ENCODE measurements at regions not wholly inside any gene's neighbourhood (a gene's known extent, or its start where the extent isn't known, plus 50 kb on each side); places are given as distances from the start of the nearest gene placed in this dataset.

DNA sequence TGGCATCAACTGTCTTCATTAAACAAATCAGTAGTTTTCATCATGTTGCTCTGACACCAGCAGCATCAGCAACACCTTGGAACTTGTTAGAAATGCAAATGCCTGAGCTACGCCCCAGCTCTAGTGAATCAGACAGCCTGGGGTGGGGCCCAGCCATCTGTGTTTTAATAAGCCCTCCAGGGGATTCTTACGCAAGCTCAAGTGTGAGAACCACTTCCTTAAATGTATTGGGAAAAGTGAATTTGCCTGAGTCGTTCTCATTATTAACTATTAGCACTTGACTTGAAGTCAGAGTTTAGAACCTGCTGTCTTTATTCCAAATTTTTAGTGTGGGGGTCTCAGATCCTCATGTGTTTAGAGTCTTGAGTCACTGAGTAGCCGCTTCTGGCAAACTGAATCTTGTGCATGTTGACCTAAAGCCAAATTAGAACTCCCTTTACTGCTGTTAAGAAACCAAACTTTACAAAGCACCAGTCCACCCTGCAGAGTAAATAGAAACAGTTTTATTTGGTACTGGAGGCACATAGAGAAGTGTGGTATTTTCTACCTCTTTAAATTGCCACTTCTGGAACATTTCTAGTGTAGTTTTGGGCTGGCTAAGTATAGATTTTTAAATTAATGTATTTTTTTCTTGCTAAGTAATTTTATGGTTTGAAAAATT lies 137.4 kb upstream of the COX10 start:
- DNase-seq (ENCODE audit: low spot score): no peak

DNA sequence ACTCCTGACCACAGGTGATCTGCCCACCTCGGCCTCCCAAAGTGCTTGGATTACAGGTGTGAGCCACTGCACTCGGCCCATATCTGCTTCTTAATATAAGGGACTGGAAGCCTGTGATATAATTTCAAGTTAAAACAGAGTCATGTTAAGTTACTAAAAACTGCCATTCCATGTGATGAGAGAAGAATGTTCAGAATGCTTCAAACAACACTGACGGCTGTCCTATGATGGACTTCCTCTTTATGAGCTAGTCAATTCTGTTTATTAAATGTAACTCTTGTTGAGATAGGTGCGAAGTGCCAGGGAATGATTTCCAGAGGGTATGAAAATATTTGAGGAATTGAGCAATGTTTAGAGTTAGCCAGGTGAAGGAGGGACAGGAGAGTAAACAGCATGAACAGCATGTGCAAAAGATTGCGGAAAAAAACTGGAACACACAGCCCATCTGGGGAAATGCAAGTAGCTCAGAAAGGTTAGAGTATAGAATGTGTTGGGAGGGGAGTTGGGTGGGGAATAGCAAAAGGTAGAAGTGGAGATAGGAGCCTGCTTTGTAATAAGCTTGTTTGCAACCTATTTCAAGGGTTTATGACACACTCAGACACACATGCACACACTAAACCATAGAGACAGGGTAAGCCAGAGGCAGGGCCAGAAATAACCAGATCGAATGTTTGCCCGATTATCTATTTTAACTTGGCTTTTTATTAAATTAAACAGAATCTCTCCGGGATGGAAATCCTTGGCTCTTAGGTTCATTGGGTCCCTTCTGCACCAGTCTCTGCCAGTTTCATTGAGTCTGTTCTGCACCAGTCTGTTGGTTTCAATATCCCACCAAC lies 135.6 kb upstream of the COX10 start:
- DNase-seq (ENCODE audit: low spot score): no peak

DNA sequence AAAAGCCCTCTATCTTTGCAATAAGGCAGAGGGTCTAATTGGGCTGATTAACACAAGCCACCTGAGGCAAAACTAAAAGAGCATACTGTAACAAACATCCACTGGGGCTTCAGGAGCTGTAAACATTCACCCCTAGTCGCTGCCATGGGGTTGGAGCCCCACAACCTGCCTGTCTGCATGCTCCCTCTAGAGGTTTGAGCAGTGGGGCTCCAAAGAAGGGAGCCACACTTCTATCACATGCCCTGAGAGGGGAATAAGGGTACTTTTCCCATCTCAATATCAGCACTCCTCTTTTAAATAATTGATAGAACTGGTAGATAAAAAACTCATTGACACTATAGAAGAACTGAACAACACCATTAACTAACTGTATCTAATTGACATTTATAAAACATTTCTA lies 130.1 kb upstream of the COX10 start:
- no peak for DNase-seq (ENCODE audit: low spot score)

DNA sequence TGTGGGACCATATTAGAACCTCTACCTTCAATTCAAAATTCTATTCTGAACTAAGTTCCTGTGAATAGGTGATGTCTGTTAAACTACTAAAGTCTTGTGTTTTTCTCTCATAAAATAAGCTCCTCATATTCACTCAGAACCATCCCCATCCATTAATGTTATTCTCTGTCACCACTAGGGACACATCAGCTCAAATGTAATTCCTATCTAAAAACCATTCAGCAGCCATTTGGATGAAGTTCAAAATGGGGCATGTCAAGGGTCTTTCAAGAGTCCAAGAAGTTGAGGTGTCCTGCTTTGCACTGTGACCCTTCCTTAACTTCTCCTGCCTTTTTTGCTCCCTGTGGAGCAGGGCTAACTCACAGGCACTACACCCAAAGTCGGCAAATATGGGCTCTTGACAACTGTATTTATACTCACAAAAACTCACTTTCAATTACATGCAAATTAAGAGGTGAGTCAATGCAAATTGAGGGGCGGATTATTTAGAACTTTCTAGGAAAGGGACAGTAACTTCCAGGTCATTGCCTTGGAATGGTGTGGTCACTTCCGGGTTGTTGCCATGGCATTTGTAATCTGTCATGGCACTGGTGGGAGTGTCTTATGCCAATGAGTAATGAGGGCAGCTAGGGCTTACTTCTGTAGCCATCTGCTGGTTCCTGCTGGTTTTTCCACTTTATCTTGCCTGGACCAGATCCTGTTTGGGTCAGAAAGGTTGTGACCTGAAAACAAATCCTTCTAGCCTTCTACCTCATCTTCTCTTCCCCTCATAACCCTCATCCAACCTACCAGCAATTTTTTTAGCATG lies 128.2 kb upstream of the COX10 start:
- DNase-seq (ENCODE audit: low spot score): no peak

DNA sequence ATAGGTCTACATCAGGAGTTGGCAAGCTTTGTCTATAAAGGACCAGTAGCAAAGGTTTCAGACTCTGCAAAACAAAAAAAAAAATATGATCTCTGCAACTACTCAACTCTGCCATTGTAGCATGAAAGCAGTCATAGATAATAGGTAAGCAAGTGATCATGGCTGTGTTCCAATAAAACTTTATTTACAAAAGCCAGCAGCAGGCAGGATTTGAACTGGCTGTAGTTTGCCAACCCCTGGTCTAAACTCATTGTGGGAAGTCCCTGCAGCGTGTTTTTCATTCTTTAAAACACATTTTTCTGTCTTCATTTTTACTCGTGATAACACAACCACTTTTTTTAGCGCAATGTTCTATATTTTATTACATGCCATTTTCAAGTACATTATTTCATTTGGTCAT lies 127.5 kb upstream of the COX10 start:
- DNase-seq (ENCODE audit: low spot score): no peak

DNA sequence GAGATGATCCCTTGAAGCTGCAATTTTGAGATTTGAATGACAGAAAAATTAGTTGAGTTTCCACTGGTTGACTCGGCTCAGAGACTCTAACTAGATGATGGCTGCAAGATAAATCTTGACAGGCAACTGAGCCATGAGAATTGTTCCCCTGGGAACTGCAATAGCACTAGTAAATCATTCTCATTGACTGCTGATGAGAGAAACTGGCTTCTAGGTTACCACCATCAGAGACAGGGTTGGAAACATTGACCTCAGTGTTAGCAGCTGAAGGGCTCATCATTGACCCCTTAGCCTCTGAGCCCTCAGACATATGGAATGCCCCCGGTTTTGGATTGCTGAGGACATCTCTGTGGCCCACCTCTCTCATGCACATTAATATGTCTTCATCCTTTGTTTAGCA lies 125.4 kb upstream of the COX10 start:
- DNase-seq (ENCODE audit: low spot score): no peak

DNA sequence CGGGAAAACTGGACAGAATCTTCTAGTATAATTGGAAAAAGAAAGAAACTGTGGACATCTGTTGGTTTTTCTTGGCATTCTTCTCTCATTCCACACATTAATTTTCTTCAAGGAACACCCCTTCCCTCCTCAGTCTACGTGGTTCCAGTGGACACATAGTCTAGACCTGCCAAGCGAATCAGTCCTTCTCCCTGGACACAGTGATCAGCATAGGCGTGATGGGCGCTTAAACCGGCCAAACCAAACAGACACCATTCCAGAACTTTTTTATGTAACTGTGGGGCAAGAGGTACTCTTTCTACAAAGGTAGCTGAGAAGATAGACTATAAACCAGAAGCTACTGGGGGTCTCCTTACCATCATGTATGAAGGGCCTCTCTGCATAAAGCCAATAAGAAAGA lies 121.8 kb upstream of the COX10 start:
- DNase-seq (ENCODE audit: low spot score): no peak

DNA sequence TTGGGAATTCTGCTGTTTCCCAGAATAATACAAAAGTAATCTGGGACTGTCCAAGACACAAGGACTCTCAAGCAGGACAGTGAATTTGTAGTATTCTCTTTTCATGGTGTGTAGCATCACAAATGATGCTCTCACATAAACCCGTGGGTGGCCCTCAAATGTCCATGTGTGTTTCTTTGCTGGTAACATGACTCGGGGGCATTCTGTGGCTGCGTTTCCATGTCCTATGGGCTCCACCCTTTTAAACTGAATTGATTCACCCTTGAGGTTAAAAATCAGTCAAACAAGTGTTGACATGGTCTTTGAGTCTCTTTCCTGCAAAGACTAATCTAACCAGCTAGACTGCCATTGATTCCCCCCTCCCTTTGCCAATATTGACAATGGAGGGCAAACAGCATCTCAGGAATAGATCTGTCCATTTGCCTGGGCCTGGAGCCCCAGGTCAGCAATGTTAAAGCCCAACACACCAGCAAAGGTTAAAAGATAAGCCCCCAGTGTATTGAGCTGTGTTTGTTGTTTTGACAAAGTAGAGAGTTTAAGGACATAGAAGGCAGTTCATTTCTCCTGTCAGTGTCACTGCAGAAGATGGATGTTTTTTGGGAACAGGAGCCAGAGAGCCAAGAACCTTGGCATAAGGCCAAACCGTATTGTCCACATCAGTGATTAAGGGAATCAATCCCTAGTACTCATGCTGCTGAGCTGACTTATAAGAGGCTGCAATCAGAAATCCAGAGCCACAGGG lies 117.1 kb upstream of the COX10 start:
- DNase-seq (ENCODE audit: low spot score): no peak

DNA sequence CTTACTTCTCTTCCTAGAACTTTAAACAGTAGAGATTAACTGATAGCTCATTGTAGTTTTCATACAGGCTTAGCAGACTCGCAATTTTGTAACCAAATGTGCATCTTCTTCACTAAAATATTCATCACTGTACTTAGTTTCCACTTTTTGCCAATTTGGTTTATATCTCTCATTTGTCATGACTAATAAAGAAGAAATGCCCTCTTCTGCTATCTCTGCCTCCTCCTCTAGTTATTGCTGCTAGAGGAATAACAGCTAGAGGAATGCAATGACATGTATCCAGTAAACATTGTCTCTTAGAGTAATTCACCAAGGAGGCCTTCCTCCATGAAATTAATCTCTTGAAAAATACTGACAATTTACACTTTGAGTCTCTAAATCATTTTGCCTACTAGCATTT lies 115.5 kb upstream of the COX10 start:
- peak; percentile 72 for DNase-seq (ENCODE audit: low spot score)

DNA sequence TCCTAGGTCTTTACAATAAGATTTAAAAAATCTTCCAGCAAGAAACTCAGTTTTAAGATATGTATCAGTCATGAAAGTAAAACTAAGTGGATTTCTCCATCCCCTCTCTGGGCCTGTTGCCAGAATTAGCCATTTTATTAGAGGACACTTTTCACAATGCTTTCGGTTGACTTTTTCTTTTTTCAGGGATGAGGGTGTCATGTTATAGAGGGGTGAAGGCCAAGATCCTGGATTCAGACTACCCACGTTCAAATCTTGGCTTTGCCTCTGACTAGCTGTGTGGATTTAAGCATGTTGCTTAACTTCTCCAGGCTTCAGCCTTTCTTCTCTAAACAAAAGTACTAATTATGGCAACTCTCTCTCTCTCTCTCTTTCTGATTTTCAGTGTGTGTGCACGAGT lies 111.7 kb upstream of the COX10 start:
- peak; percentile 13 for DNase-seq (ENCODE audit: low spot score)

DNA sequence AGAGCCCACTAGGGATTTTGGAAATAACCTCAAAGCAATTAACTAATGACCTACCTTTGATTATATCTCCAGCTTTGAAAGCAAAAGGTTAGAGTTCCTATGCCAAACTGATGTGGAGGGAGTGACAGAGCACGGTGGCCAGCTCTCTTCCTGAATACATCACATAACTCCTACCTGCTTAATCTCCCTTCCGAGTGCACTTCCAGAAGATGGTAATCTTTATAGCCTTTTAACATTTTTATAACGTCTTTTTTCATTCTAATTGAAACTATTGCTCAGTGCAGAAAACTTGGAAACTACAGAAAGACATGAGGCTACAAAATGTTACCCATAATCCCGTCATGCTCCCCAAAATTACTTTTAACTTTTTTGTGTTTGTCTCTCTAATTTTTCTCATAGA lies 110.5 kb upstream of the COX10 start:
- DNase-seq (ENCODE audit: low spot score): no peak

DNA sequence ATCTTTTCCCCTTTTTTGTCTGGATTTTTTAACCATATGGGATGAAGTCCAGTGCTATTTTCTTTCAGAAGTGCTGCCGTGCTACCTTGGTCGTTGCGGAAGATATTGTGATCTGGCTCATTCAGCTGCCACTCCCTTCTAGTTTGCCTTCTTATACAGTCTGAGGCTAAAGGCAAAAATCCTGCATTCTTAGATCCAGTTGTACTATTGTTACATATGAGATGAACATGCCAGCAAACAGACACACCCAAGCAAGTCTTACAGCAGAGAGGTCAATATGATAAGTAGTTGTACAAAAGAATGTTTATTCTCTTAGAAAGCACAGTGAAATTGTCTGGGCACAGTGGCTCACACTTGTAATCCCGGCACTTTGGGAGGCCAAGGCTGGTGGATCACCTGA lies 108.0 kb upstream of the COX10 start:
- no peak for DNase-seq (ENCODE audit: low spot score)

DNA sequence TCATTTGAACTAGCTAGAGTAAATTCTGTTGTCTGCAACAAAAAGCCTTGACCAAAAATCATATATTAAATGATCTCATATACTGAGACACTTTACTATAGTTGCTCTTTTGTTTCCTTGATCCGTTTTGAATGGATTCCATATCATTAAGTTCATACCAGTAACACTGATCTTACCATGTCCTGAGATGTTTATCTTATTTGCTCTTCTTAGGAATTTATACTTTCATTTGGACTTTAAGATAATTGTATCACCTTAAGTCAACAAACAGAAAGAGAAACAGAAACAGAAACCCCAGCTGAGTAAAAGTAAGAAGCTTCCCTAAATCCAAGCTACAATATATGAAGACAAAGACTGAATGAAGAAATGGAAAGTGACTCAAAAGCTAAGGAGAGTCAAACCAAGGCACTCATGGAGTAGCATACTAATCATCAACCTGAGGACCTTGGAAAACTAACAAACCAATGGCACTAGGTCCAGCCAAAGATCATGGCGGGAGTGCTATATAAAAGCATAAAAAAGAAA lies 106.5 kb upstream of the COX10 start:
- no peak for DNase-seq (ENCODE audit: low spot score)

DNA sequence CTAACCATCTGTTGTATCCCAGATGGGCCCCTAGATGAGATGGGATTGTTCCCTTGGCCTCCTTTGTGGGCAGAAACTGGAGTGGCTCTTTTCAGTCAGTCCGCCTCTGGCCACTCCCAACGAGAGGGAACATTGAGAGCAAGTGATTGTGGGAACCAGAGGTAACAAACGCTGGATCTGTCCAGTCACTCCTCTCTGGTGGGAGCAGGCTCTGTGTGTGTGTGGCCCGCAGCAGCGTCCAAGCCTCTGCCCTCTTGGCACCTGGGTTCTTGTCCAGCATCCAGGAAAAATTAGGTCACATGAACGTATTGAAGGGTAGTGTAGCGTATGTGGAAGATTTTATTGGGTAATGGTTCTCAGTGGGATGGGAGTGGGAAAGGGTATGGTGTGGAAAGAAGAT lies 101.9 kb upstream of the COX10 start:
- no peak for DNase-seq (ENCODE audit: low spot score)

DNA sequence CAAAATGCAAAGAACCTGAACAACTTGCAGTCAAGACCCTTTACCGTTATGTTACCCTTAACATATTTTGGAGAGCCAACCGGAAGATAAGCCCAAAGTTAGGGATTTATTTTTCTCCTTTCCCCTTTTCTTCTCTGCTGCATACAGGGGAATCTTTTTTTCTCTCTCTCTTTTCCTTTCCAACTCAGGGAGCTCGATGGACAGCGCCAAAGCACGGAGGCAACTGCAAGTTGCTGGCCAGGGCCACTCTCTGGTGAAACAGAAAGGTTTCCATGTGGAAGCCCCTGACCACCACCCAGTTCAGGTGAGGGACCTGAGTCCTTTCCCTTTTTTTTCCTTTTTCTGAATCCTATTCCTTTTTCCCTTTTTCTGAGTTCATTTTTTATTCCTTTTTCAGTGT lies 98.8 kb upstream of the COX10 start:
- DNase-seq (ENCODE audit: low spot score): no peak

DNA sequence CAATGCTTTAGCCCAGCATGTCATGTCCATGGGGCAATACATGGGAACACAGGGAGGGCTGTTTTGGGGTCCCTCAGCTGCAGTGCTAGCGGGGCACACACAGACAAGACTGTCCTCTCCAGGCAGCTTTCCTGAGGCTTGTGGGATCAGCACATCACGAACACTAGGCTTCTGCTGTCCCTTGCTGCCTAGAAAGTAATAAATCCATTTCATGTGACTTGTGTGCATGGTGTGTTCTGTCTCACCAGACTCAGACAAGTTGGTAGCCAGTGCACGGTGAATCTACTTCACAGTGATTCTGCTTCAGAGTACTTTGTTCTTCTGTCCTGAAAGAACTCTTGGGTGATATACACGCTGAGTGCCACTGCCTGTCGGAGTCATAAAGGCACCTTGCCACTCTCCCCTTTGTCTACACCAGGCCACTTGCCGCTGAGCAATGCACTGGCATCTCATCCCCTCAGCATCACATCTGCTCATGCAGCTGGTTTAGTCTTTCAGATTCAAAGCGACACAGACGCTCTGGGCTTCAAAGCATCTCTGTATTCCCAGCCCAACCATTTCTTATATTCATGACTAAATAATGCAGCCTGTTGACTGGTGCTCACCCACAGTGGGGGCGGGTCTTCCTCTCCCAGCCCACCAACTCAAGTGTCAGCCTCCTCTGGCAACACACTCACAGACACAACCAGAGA lies 95.2 kb upstream of the COX10 start:
- DNase-seq (ENCODE audit: low spot score): no peak

DNA sequence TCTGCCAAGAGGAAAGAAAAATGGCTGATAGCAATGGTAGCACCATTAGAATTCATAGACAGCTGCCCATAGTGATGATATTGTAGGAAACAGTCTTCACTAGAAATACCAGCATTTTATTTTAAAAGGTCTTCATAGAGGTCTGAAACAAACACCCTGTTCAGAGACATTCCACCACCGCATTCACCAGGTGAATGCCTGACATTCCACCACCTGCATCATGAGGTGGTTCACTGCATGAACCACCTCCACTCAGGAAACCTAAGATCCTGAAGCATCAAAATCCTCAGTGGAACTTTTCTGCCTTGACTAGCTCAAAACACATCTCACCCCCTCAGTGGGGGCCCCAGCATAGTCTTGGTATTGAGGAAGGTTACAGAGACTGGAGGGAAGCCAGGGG lies 91.5 kb upstream of the COX10 start:
- DNase-seq (ENCODE audit: low spot score): no peak

DNA sequence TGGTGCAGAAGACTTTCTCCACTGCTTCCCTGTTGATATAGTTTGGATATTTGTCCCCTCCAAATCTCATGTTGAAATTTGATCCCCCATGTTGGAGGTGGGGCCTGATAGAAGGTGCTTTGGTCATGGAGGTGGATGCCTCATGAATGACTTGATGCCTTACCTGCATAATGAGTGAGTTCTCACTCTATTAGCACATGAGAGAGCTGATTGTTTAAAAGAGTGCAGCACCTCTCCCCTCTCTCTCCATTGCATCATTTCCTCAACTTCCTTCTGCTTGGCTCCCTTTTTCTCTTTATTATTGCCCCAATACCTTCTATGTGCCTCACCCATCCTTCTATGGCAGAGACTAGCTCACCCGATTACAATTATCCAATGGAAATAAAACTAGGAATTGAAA lies 90.8 kb upstream of the COX10 start:
- no peak for DNase-seq (ENCODE audit: low spot score)

DNA sequence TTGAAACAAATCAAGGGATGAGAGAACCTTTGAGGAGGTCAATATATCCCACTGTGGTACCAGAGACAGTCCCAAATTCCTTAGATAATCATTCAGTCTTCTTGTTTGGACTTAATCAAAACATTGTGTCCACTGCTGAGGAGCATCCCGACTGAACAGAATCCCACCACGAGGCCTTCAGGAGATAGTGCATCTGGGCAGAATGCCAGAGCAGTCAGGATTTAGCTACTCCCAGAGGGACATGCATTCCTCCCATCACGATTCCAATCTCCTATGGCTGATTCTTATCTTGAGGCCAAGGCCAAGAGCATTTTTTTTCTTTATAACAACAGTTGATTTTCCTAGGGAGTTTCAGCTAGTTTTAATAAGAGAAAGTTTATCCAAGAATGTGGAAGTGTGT lies 87.4 kb upstream of the COX10 start:
- DNase-seq (ENCODE audit: low spot score): no peak

DNA sequence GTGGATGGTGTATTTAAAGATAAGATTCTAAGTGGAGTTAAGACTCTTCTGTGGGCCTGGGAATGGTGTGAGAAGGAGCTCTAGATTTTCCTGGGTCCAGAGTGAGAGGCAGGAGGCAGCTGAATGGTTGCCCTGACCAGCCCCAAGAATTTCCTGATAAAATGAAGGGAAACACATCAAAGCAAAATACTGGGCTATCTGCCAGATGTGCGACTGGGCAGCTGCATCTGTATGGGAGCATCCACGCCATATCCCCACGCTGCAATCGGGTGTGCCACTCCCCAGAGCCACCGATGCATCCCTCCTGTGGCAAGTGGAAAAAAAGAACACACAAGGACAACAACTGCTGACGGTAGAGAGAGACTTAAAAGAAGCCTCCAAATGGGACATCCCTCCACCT lies 84.3 kb upstream of the COX10 start:
- DNase-seq (ENCODE audit: low spot score): no peak

DNA sequence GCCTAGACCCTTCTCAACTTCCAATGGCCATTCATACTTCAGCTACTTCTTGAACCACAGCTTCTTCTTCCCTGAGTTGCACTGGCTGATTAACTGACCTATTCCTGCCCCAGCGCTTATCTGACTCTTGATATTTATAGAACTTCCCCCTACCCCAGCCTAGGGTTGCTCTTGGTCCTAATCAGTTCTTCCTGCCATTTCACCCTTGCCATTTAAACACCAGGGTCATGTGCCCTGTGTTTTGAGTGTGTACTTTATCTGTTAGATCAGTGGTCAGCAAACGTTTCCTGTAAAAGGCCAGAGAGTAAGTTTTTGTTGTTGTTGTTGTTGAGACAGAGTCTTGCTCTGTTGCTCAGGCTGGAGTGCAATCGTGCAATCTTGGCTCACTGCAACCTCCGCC lies 82.4 kb upstream of the COX10 start:
- DNase-seq (ENCODE audit: low spot score): no peak

DNA sequence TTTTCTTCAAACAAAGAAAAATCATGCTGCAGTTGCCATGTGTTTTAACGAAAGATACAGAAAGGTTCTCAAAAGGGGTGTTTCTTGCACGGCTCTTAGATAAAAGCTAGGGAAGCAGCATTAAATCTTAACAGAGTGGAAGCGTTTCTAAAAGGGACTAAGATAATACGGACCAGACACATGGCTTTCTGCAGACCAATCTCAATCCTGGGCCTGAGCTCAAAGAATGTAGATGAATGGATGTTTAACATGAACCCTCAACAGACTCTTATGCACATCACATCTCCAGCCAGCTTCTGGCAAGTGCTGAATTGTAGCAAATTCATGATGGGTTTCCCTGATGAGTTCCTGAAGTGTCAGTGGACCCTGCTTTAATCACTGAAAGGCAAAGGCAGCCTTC lies 80.2 kb upstream of the COX10 start:
- DNase-seq (ENCODE audit: low spot score): no peak

All from GM03348 (cell line).